IMR-90 (cell line): ENCODE measurements at regions not wholly inside any gene's neighbourhood (a gene's known extent, or its start where the extent isn't known, plus 50 kb on each side); places are given as distances from the start of the nearest gene placed in this dataset.

Source experiments
- ATAC-seq: fragments of 200-7000 bp; cut with Tn5 transposase; 2 replicates; pipeline ENCODE4 v1.9.1; 2020; ENCODE audit warnings: low read depth, mild to moderate bottlenecking, moderate library complexity
- BruUV-seq: library from RNA; stranded (reverse); fragments of 400-500 nt; replicated peaks from 2 replicates; lab custom pipeline; 2021; lab: Mats Ljungman, UMichigan
- CTCF ChIA-PET: fragments of 300-600 bp; formaldehyde crosslinking; extraction: SDS; loops from one replicate; lab custom pipeline; 2021; ENCODE audit warnings: antibody characterized with exemption; lab: Yijun Ruan, JAX
- POLR2A ChIA-PET: fragments of 300-600 bp; sonication (Branson Sonifier 250); formaldehyde crosslinking; loops from one replicate; lab custom pipeline; 2022; ENCODE audit warnings: antibody characterized with exemption; ENCODE audit not compliant: unreplicated experiment; lab: Charles Lee
- DNase-seq: peaks from one replicate; pipeline ENCODE4 v3.0.0; 2013
- H2AFZ ChIP-seq: replicated peaks from 2 replicates; pipeline ENCODE3; 2013; ENCODE audit warnings: low read length, mild to moderate bottlenecking; ENCODE audit not compliant: poor library complexity
- H2AK5ac ChIP-seq: 2 replicates; pipeline ENCODE4 v1.6.1; 2013; ENCODE audit warnings: low read depth, low read length, inconsistent platforms
- H2AK9ac ChIP-seq: replicated peaks from 2 replicates; pipeline ENCODE3; 2013; ENCODE audit warnings: mild to moderate bottlenecking, low read depth, low read length, moderate library complexity; ENCODE audit not compliant: poor library complexity
- H2BK120ac ChIP-seq: 2 replicates; pipeline ENCODE4 v1.6.1; 2013; ENCODE audit warnings: low read depth, low read length, inconsistent platforms
- H2BK15ac ChIP-seq: 3 replicates; pipeline ENCODE4 v1.6.1; 2013; ENCODE audit warnings: low read depth, low read length, inconsistent platforms
- H2BK20ac ChIP-seq: 2 replicates; pipeline ENCODE4 v1.6.1; 2013; ENCODE audit warnings: low read depth, mild to moderate bottlenecking, inconsistent platforms, low read length, moderate library complexity
- H2BK5ac ChIP-seq: 2 replicates; pipeline ENCODE4 v1.6.1; 2013; ENCODE audit warnings: mild to moderate bottlenecking, low read depth, low read length, inconsistent platforms; ENCODE audit not compliant: poor library complexity, severe bottlenecking
- H3K14ac ChIP-seq: replicated peaks from 2 replicates; pipeline ENCODE4 v1.6.1; 2013; ENCODE audit warnings: low read depth, low read length, inconsistent platforms
- H3K18ac ChIP-seq: 2 replicates; pipeline ENCODE4 v1.6.1; 2013; ENCODE audit warnings: low read depth, low read length, control low read depth
- H3K23ac ChIP-seq: 2 replicates; pipeline ENCODE4 v1.6.1; 2013; ENCODE audit warnings: low read depth, low read length, inconsistent platforms
- H3K27ac ChIP-seq: 2 replicates; pipeline ENCODE4 v1.5.1; 2013; ENCODE audit warnings: mild to moderate bottlenecking, control low read depth, low read length; ENCODE audit not compliant: insufficient read depth
- H3K27me3 ChIP-seq: 2 replicates; pipeline ENCODE4 v1.6.1; 2013; ENCODE audit warnings: low read length; ENCODE audit not compliant: control insufficient read depth, insufficient read depth
- H3K36me3 ChIP-seq: 2 replicates; pipeline ENCODE4 v1.6.1; 2013; ENCODE audit warnings: low read length, mixed read lengths; ENCODE audit not compliant: control insufficient read depth, insufficient read depth
- H3K4ac ChIP-seq: 2 replicates; pipeline ENCODE4 v1.6.1; 2013; ENCODE audit warnings: low read depth, low read length, inconsistent platforms
- H3K4me1 ChIP-seq: 2 replicates; pipeline ENCODE4 v1.6.1; 2013; ENCODE audit warnings: low read length, mixed read lengths; ENCODE audit not compliant: control insufficient read depth, insufficient read depth
- H3K4me2 ChIP-seq: 2 replicates; pipeline ENCODE4 v1.6.1; 2013; ENCODE audit warnings: low read depth, mild to moderate bottlenecking, control low read depth, low read length, moderate library complexity
- H3K4me3 ChIP-seq: 2 replicates; pipeline ENCODE4 v1.5.1; 2013; ENCODE audit warnings: low read depth, mild to moderate bottlenecking, control low read depth, low read length, moderate library complexity; ENCODE audit not compliant: insufficient read depth
- H3K56ac ChIP-seq: 2 replicates; pipeline ENCODE4 v1.6.1; 2013; ENCODE audit warnings: low read length, inconsistent platforms; ENCODE audit not compliant: insufficient read depth; ENCODE audit errors: extremely low read depth
- H3K79me1 ChIP-seq, 2 experiments: 2 replicates each; pipeline ENCODE4 v1.6.1; 2013; ENCODE audit warnings: low read length in 2 of 2, inconsistent platforms in 1 of 2, low read depth in 1 of 2
- H3K9ac ChIP-seq: 2 replicates; pipeline ENCODE4 v1.6.1; 2013; ENCODE audit warnings: low read depth, low read length, control low read depth
- H3K9me1 ChIP-seq: 2 replicates; pipeline ENCODE4 v1.6.1; 2013; ENCODE audit warnings: low read length, inconsistent platforms; ENCODE audit not compliant: insufficient read depth
- H3K9me3 ChIP-seq: 2 replicates; pipeline ENCODE4 v1.6.1; 2013; ENCODE audit warnings: low read length; ENCODE audit not compliant: control insufficient read depth, insufficient read depth
- H4K20me1 ChIP-seq: 2 replicates; pipeline ENCODE4 v1.6.1; 2013; ENCODE audit warnings: low read length, inconsistent platforms; ENCODE audit not compliant: insufficient read depth
- H4K5ac ChIP-seq: 2 replicates; pipeline ENCODE4 v1.6.1; 2013; ENCODE audit warnings: mild to moderate bottlenecking, low read depth, low read length, control low read depth
- H4K8ac ChIP-seq, 2 experiments: 2 replicates each; pipeline ENCODE4 v1.6.1; 2013; ENCODE audit warnings: low read depth in 2 of 2, low read length in 2 of 2, control low read depth in 1 of 2, inconsistent platforms in 1 of 2
- H4K91ac ChIP-seq: 2 replicates; pipeline ENCODE4 v1.6.1; 2013; ENCODE audit warnings: low read depth, low read length, inconsistent platforms; ENCODE audit not compliant: insufficient read depth
- BHLHE40 ChIP-seq: fragments of 150-350 bp; IDR thresholded peaks from 2 replicates; pipeline ENCODE4 v1.6.1; 2016; ENCODE audit warnings: mild to moderate bottlenecking, low read depth, low read length
- CEBPB ChIP-seq: IDR thresholded peaks from 2 replicates; pipeline ENCODE4 v1.6.1; 2012; ENCODE audit warnings: low read depth, low read length, improper control_type of control experiment
- CHD1 ChIP-seq: IDR thresholded peaks from 2 replicates; pipeline ENCODE4 v1.6.1; 2012; ENCODE audit warnings: low read depth, low read length, improper control_type of control experiment
- FOS ChIP-seq: fragments of 150-350 bp; IDR thresholded peaks from 2 replicates; pipeline ENCODE4 v1.6.1; 2016; ENCODE audit warnings: low read depth, low read length
- MAFK ChIP-seq: IDR thresholded peaks from 2 replicates; pipeline ENCODE4 v1.6.1; 2012; ENCODE audit warnings: low read depth, low read length, improper control_type of control experiment
- MAZ ChIP-seq: IDR thresholded peaks from 2 replicates; pipeline ENCODE4 v1.6.1; 2012; ENCODE audit warnings: low read depth, mild to moderate bottlenecking, low read length, improper control_type of control experiment, moderate library complexity, borderline replicate concordance
- MXI1 ChIP-seq: IDR thresholded peaks from 2 replicates; pipeline ENCODE4 v1.6.1; 2012; ENCODE audit warnings: low read depth, mild to moderate bottlenecking, low read length, moderate library complexity, borderline replicate concordance
- NFE2L2 ChIP-seq: fragments of 150-350 bp; IDR thresholded peaks from 2 replicates; pipeline ENCODE4 v1.6.1; 2016; ENCODE audit warnings: low read depth, mild to moderate bottlenecking, low read length
- POLR2A ChIP-seq: IDR thresholded peaks from 2 replicates; pipeline ENCODE4 v1.6.1; 2012; ENCODE audit warnings: mild to moderate bottlenecking, low read depth, low read length
- RAD21 ChIP-seq: IDR thresholded peaks from 2 replicates; pipeline ENCODE4 v1.6.1; 2012; ENCODE audit warnings: low read length, improper control_type of control experiment
- RCOR1 ChIP-seq: IDR thresholded peaks from 2 replicates; pipeline ENCODE4 v1.6.1; 2012; ENCODE audit warnings: mild to moderate bottlenecking, low read length, improper control_type of control experiment; ENCODE audit not compliant: insufficient replicate concordance
- RFX5 ChIP-seq: IDR thresholded peaks from 2 replicates; pipeline ENCODE4 v1.8.0; 2012; ENCODE audit warnings: low read depth, mild to moderate bottlenecking, low read length, moderate library complexity
- SMC3 ChIP-seq: fragments of 150-350 bp; IDR thresholded peaks from 2 replicates; pipeline ENCODE4 v1.6.1; 2016; ENCODE audit warnings: low read depth, mild to moderate bottlenecking, antibody characterized with exemption, low read length, moderate library complexity
- WGBS, 2 experiments: methylation state at CpG; one replicate each; pipeline versions ENCODE4 v1.1.5 to v1.1.7; 2013; ENCODE audit warnings: missing lambda C conversion rate in 2 of 2; ENCODE audit not compliant: insufficient read length in 1 of 2; ENCODE audit errors: extremely low coverage in 2 of 2; 5-methylcytosine and 5-hydroxymethylcytosine counted together
- dilution Hi-C: fragments of 300-500 bp; cut with HindIII; formaldehyde crosslinking; loops from one replicate; pipeline ENCODE4 v1.14.3; 2018; ENCODE audit warnings: low sequenced_read_pairs; ENCODE audit not compliant: unreplicated experiment
- in situ Hi-C: fragments of 300-500 bp; cut with MboI; formaldehyde crosslinking; loops from 3 replicates; pipeline ENCODE4 v1.14.3; 2019; ENCODE audit warnings: low sequenced_read_pairs, inconsistent platforms, mixed read lengths
- intact Hi-C: fragments of 100-400 bp; cut with micrococcal nuclease; formaldehyde crosslinking; loops from 2 replicates; pipeline ENCODE4 v1.10.0; 2022
- TF ChIP-seq, protein P1 (sequence below): conservative IDR thresholded peaks from 2 replicates; pipeline ENCODE4 v1.5.1; 2012; ENCODE audit warnings: mild to moderate bottlenecking, low read depth, low read length, improper control_type of control experiment
- TF ChIP-seq, protein P2 (sequence below): fragments of 150-350 bp; IDR thresholded peaks from 2 replicates; pipeline ENCODE4 v1.6.1; 2017; ENCODE audit warnings: mild to moderate bottlenecking, antibody characterized with exemption, low read length, low read depth
- TF ChIP-seq, protein P3 (sequence below): fragments of 150-350 bp; IDR thresholded peaks from 2 replicates; pipeline ENCODE4 v1.6.1; 2016; ENCODE audit warnings: low read depth, mild to moderate bottlenecking, low read length, moderate library complexity, borderline replicate concordance

DNA sequence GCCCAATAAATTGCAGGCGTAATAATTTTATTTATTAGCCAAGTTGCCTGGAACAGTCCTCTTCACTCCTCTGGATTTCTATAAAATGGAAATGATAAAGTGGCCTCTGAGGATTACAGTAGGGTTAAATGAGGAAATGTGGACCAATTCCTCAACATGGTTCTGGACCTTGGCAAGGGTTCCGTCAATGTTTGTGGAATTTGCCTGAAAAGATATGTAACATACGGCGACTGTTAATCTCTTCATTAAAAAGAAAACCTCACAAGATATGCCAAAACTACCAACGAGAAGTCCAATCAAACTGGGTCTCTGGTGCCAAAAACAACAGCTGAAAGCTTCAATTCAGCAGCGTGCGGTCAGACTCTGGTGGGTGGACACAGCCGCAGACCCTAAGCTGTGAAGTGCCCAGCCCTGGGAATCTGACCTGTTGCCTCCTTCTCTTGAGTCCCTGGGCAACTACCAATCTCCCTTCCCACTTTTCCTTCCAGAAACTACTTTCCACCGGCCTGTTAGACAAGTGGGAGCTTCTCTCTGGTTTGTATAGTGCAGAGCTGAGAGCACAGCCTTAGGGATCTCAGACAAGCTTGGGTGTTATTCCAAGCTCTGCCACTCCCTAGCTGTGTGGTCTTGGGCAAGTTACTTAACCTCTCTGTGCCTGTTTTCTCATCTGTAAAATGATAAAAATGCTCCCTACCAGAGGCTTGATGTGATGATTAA, 190.5 kb upstream of the GSC start:
- Histone ChIP-seq H3K9me1 (no peaks in the 10 kb centered on the region), H2BK15ac (no peak overlapping the region), H3K14ac (no peak overlapping the region), H3K18ac (no peak overlapping the region), H3K23ac (no peak overlapping the region), H3K56ac (no peak overlapping the region), H3K9ac (no peak overlapping the region), H2AK9ac (no peak overlapping the region), H3K27ac (no peak overlapping the region), H3K36me3 (no peaks in the 10 kb centered on the region), H4K91ac (no peak overlapping the region), H2BK120ac (no peak overlapping the region), H3K4me3 (no peak overlapping the region), H4K20me1 (no peaks in the 10 kb centered on the region), H3K79me1 (no peaks in the 10 kb centered on the region), H3K9me3 (no peaks in the 10 kb centered on the region), H2AK5ac (no peak overlapping the region), H4K5ac (no peak overlapping the region), H3K4me1 (no peaks in the 10 kb centered on the region), H2BK5ac (no peak overlapping the region), H3K4me2 (no peak overlapping the region), H3K27me3 (peaks cover 3% of the 10 kb centered on the region; the same call in 1 of the 2 replicates), H2AFZ (no peak overlapping the region), H4K8ac (no peak overlapping the region), H2BK20ac (no peak overlapping the region), H3K4ac (no peak overlapping the region)
- 0% methylated on average over 1 of the region's 9 CpGs; no CpG with 5 or more reads in 1 of the 2 experiments for WGBS, 2 experiments
- no TSS peak for BruUV-seq
- ChIA-PET POLR2A (no interaction called here), CTCF (no interaction called here)
- dilution Hi-C loops: no loop called here
- in situ Hi-C loops: no loop called here
- DNase-seq (no peak), ATAC-seq (no peak)
- intact Hi-C loops: no loop called here
- TF ChIP-seq POLR2A: no peak
- no peak for TF ChIP-seq RCOR1
- TF ChIP-seq, protein P1, sequence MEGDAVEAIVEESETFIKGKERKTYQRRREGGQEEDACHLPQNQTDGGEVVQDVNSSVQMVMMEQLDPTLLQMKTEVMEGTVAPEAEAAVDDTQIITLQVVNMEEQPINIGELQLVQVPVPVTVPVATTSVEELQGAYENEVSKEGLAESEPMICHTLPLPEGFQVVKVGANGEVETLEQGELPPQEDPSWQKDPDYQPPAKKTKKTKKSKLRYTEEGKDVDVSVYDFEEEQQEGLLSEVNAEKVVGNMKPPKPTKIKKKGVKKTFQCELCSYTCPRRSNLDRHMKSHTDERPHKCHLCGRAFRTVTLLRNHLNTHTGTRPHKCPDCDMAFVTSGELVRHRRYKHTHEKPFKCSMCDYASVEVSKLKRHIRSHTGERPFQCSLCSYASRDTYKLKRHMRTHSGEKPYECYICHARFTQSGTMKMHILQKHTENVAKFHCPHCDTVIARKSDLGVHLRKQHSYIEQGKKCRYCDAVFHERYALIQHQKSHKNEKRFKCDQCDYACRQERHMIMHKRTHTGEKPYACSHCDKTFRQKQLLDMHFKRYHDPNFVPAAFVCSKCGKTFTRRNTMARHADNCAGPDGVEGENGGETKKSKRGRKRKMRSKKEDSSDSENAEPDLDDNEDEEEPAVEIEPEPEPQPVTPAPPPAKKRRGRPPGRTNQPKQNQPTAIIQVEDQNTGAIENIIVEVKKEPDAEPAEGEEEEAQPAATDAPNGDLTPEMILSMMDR: no peak
- TF ChIP-seq SMC3: no peak
- TF ChIP-seq, protein P2, sequence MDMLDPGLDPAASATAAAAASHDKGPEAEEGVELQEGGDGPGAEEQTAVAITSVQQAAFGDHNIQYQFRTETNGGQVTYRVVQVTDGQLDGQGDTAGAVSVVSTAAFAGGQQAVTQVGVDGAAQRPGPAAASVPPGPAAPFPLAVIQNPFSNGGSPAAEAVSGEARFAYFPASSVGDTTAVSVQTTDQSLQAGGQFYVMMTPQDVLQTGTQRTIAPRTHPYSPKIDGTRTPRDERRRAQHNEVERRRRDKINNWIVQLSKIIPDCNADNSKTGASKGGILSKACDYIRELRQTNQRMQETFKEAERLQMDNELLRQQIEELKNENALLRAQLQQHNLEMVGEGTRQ: no peak
- no peak for TF ChIP-seq RAD21
- TF ChIP-seq NFE2L2: no peak
- TF ChIP-seq BHLHE40: no peak
- TF ChIP-seq MXI1: no peak
- no peak for TF ChIP-seq MAZ
- no peak for TF ChIP-seq MAFK
- no peak for TF ChIP-seq CEBPB
- TF ChIP-seq, protein P3, sequence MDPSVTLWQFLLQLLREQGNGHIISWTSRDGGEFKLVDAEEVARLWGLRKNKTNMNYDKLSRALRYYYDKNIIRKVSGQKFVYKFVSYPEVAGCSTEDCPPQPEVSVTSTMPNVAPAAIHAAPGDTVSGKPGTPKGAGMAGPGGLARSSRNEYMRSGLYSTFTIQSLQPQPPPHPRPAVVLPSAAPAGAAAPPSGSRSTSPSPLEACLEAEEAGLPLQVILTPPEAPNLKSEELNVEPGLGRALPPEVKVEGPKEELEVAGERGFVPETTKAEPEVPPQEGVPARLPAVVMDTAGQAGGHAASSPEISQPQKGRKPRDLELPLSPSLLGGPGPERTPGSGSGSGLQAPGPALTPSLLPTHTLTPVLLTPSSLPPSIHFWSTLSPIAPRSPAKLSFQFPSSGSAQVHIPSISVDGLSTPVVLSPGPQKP: no peak
- TF ChIP-seq FOS: no peak
- TF ChIP-seq CHD1: no peak
- TF ChIP-seq RFX5: no peak
